HG03520 (cell line): ENCODE measurements at regions not wholly inside any gene's neighbourhood (a gene's known extent, or its start where the extent isn't known, plus 50 kb on each side); places are given as distances from the start of the nearest gene placed in this dataset.
"Not testable (repeated sequence)": the region's sequence is repeated elsewhere in the genome, so short reads cannot be mapped to it uniquely, and the experiment has no call there.

ENCODE experiments used
- ATAC-seq: cut with Tn5 transposase; IDR thresholded peaks from one replicate; pipeline ENCODE4 v1.9.1; 2021; ENCODE audit warnings: mild to moderate bottlenecking, moderate library complexity; ENCODE audit not compliant: unreplicated experiment

- ATAC-seq: no peak
Observed at GRCh38 chr9:31839273-31839672, 545.2 kb upstream of the ACO1 start.

- no peak for ATAC-seq
Observed at GRCh38 chr9:31840702-31841101, 543.7 kb upstream of the ACO1 start.

- no peak for ATAC-seq
Observed at GRCh38 chr9:31847963-31848362, 536.5 kb upstream of the ACO1 start.

GRCh38 chr9:31848505-31849285 lies 535.7 kb upstream of the ACO1 start:
- ATAC-seq: no peak

GRCh38 chr9:31854187-31854586 lies 530.3 kb upstream of the ACO1 start:
- no peak for ATAC-seq

GRCh38 chr9:31868830-31869229 lies 515.6 kb upstream of the ACO1 start:
- no peak for ATAC-seq

GRCh38 chr9:31870276-31870675 lies 514.2 kb upstream of the ACO1 start:
- ATAC-seq: no peak

GRCh38 chr9:31873722-31874121 lies 510.7 kb upstream of the ACO1 start:
- no peak for ATAC-seq

- ATAC-seq: no peak
Observed at GRCh38 chr9:31894008-31894407, 490.4 kb upstream of the ACO1 start.

- peak; percentile 90 for ATAC-seq
Observed at GRCh38 chr9:31908158-31908890, 476.1 kb upstream of the ACO1 start.

GRCh38 chr9:31908891-31909480 lies 475.5 kb upstream of the ACO1 start:
- ATAC-seq: peak; percentile 34

- no peak for ATAC-seq
Observed at GRCh38 chr9:31912636-31913035, 471.8 kb upstream of the ACO1 start.

- ATAC-seq: no peak
Observed at GRCh38 chr9:31916591-31917241, 467.7 kb upstream of the ACO1 start.

GRCh38 chr9:31937737-31938136 lies 446.7 kb upstream of the ACO1 start:
- ATAC-seq: not testable (repeated sequence)

GRCh38 chr9:31950756-31951155 lies 433.7 kb upstream of the ACO1 start:
- ATAC-seq: no peak

GRCh38 chr9:31958572-31958971 lies 425.9 kb upstream of the ACO1 start:
- no peak for ATAC-seq

- ATAC-seq: no peak
Observed at GRCh38 chr9:31969552-31969951, 414.9 kb upstream of the ACO1 start.

- ATAC-seq: no peak
Observed at GRCh38 chr9:31983895-31984294, 400.5 kb upstream of the ACO1 start.

- ATAC-seq: no peak
Observed at GRCh38 chr9:31996331-31996730, 388.1 kb upstream of the ACO1 start.

- no peak for ATAC-seq
Observed at GRCh38 chr9:32004431-32005076, 379.9 kb upstream of the ACO1 start.

- ATAC-seq: no peak
Observed at GRCh38 chr9:32010322-32010721, 374.1 kb upstream of the ACO1 start.
